ENCODE measurements at regions not wholly inside any gene's neighbourhood (a gene's known extent, or its start where the extent isn't known, plus 50 kb on each side); places are given as distances from the start of the nearest gene placed in this dataset.
"Not testable (repeated sequence)": the region's sequence is repeated elsewhere in the genome, so short reads cannot be mapped to it uniquely, and the experiment has no call there.

GRCh38 chr14:38718519-38718918, 384.5 kb downstream of the SEC23A start:
- peaks cover 3% of the 10 kb centered on the region for H3K4me1 Mint-ChIP-seq
- ATAC-seq (ENCODE audit: low read depth) (no peak), DNase-seq (ENCODE audit: low spot score in 2 of 2) (no peak)
- no peak overlapping the region for H3K27ac Mint-ChIP-seq
- no peaks in the 10 kb centered on the region for H3K27me3 Mint-ChIP-seq
- H3K9me3 Mint-ChIP-seq, result no peaks in the 10 kb centered on the region
- no peak overlapping the region for H3K4me3 Mint-ChIP-seq
- no peaks in the 10 kb centered on the region for H3K36me3 Mint-ChIP-seq

GRCh38 chr14:38716926-38717325, 386.1 kb downstream of the SEC23A start:
- Mint-ChIP-seq H3K4me3 (no peak overlapping the region), H3K36me3 (no peaks in the 10 kb centered on the region), H3K27me3 (peaks cover 2% of the 10 kb centered on the region), H3K27ac (no peak overlapping the region), H3K9me3 (no peaks in the 10 kb centered on the region), H3K4me1 (peaks cover 3% of the 10 kb centered on the region)
- DNase-seq (ENCODE audit: low spot score in 2 of 2), result no peak
- ATAC-seq (ENCODE audit: low read depth), result peak; percentile 53

- Mint-ChIP-seq H3K27me3 (peaks cover 2% of the 10 kb centered on the region), H3K36me3 (no peaks in the 10 kb centered on the region), H3K4me1 (no peaks in the 10 kb centered on the region), H3K4me3 (no peak overlapping the region), H3K9me3 (no peaks in the 10 kb centered on the region), H3K27ac (no peak overlapping the region)
- ATAC-seq (ENCODE audit: low read depth) (no peak), DNase-seq (ENCODE audit: low spot score in 2 of 2) (no peak)
Observed at GRCh38 chr14:38710881-38711280, 392.2 kb downstream of the SEC23A start.

- H3K36me3 Mint-ChIP-seq, result no peaks in the 10 kb centered on the region
- H3K27ac Mint-ChIP-seq, result no peak overlapping the region
- no peaks in the 10 kb centered on the region for H3K9me3 Mint-ChIP-seq
- ATAC-seq (ENCODE audit: low read depth) (no peak), DNase-seq (ENCODE audit: low spot score in 2 of 2) (no peak)
- H3K27me3 Mint-ChIP-seq, result peaks cover 2% of the 10 kb centered on the region
- H3K4me1 Mint-ChIP-seq, result no peaks in the 10 kb centered on the region
- no peak overlapping the region for H3K4me3 Mint-ChIP-seq
Observed at GRCh38 chr14:38710196-38710595, 392.8 kb downstream of the SEC23A start.

GRCh38 chr14:38705220-38705619, 397.8 kb downstream of the SEC23A start:
- no peak overlapping the region for H3K27ac Mint-ChIP-seq
- H3K4me3 Mint-ChIP-seq, result no peak overlapping the region
- no peak for DNase-seq (ENCODE audit: low spot score in 2 of 2)
- H3K27me3 Mint-ChIP-seq, result no peaks in the 10 kb centered on the region
- ATAC-seq (ENCODE audit: low read depth), result no peak
- H3K9me3 Mint-ChIP-seq, result peaks cover 2% of the 10 kb centered on the region
- no peaks in the 10 kb centered on the region for H3K36me3 Mint-ChIP-seq
- H3K4me1 Mint-ChIP-seq, result no peaks in the 10 kb centered on the region

- Mint-ChIP-seq H3K36me3 (no peaks in the 10 kb centered on the region), H3K27me3 (no peaks in the 10 kb centered on the region), H3K27ac (no peak overlapping the region), H3K9me3 (peaks cover 2% of the 10 kb centered on the region), H3K4me1 (no peaks in the 10 kb centered on the region), H3K4me3 (no peak overlapping the region)
- no peak for DNase-seq (ENCODE audit: low spot score in 2 of 2)
- no peak for ATAC-seq (ENCODE audit: low read depth)
Observed at GRCh38 chr14:38704220-38704619, 398.8 kb downstream of the SEC23A start.

GRCh38 chr14:38696925-38697324, 406.1 kb downstream of the SEC23A start:
- Mint-ChIP-seq H3K27me3 (no peaks in the 10 kb centered on the region), H3K9me3 (peaks cover 6% of the 10 kb centered on the region), H3K4me3 (no peak overlapping the region), H3K36me3 (no peaks in the 10 kb centered on the region), H3K4me1 (no peaks in the 10 kb centered on the region), H3K27ac (no peak overlapping the region)
- DNase-seq (ENCODE audit: low spot score in 2 of 2) (no peak), ATAC-seq (ENCODE audit: low read depth) (no peak)

- no peak overlapping the region for H3K4me3 Mint-ChIP-seq
- ATAC-seq (ENCODE audit: low read depth), result no peak
Observed at GRCh38 chr14:38693423-38693822, 409.6 kb downstream of the SEC23A start.

GRCh38 chr14:38669027-38669426, 413.1 kb upstream of the CLEC14A start:
- Mint-ChIP-seq H3K27ac (no peak overlapping the region), H3K4me1 (no peaks in the 10 kb centered on the region), H3K36me3 (no peaks in the 10 kb centered on the region), H3K27me3 (no peaks in the 10 kb centered on the region), H3K4me3 (no peak overlapping the region), H3K9me3 (peaks cover 7% of the 10 kb centered on the region)
- ATAC-seq (ENCODE audit: low read depth), result no peak
- no peak for DNase-seq (ENCODE audit: low spot score in 2 of 2)

More at GRCh38 chr14:38693423-38693822, 409.6 kb downstream of the SEC23A start:
- H3K9me3 Mint-ChIP-seq, result peaks cover 3% of the 10 kb centered on the region
- DNase-seq (ENCODE audit: low spot score in 2 of 2), result no peak
- no peaks in the 10 kb centered on the region for H3K36me3 Mint-ChIP-seq
- no peaks in the 10 kb centered on the region for H3K4me1 Mint-ChIP-seq
- no peaks in the 10 kb centered on the region for H3K27me3 Mint-ChIP-seq
- no peak overlapping the region for H3K27ac Mint-ChIP-seq

GRCh38 chr14:38663382-38663781, 407.5 kb upstream of the CLEC14A start:
- DNase-seq (ENCODE audit: low spot score in 2 of 2) (no peak), ATAC-seq (ENCODE audit: low read depth) (no peak)
- Mint-ChIP-seq H3K4me3 (no peak overlapping the region), H3K36me3 (no peaks in the 10 kb centered on the region), H3K27ac (no peak overlapping the region), H3K27me3 (no peaks in the 10 kb centered on the region), H3K9me3 (no peaks in the 10 kb centered on the region), H3K4me1 (no peaks in the 10 kb centered on the region)

- Mint-ChIP-seq H3K4me3 (no peak overlapping the region), H3K27ac (no peak overlapping the region), H3K4me1 (no peaks in the 10 kb centered on the region), H3K9me3 (no peaks in the 10 kb centered on the region), H3K36me3 (no peaks in the 10 kb centered on the region), H3K27me3 (no peaks in the 10 kb centered on the region)
- DNase-seq (ENCODE audit: low spot score in 2 of 2) (no peak), ATAC-seq (ENCODE audit: low read depth) (no peak)
Observed at GRCh38 chr14:38662781-38663180, 406.9 kb upstream of the CLEC14A start.

GRCh38 chr14:38646391-38646790, 390.5 kb upstream of the CLEC14A start:
- Mint-ChIP-seq H3K4me1 (no peaks in the 10 kb centered on the region), H3K9me3 (peaks cover 3% of the 10 kb centered on the region), H3K27me3 (no peaks in the 10 kb centered on the region), H3K27ac (no peak overlapping the region), H3K4me3 (no peak overlapping the region), H3K36me3 (no peaks in the 10 kb centered on the region)
- DNase-seq (ENCODE audit: low spot score in 2 of 2), result no peak
- ATAC-seq (ENCODE audit: low read depth), result no peak

GRCh38 chr14:38634913-38635312, 379.0 kb upstream of the CLEC14A start:
- H3K9me3 Mint-ChIP-seq; H3K27ac Mint-ChIP-seq; ATAC-seq (ENCODE audit: low read depth); H3K4me3 Mint-ChIP-seq; H3K36me3 Mint-ChIP-seq; H3K4me1 Mint-ChIP-seq; DNase-seq (ENCODE audit: low spot score in 2 of 2); H3K27me3 Mint-ChIP-seq: not testable (repeated sequence)

GRCh38 chr14:38629412-38629811, 373.5 kb upstream of the CLEC14A start:
- H3K9me3 Mint-ChIP-seq, result peaks cover 8% of the 10 kb centered on the region
- H3K4me1 Mint-ChIP-seq, result no peaks in the 10 kb centered on the region
- no peak for DNase-seq (ENCODE audit: low spot score in 2 of 2)

GRCh38 chr14:38627163-38627562, 371.3 kb upstream of the CLEC14A start:
- ATAC-seq (ENCODE audit: low read depth) (no peak), DNase-seq (ENCODE audit: low spot score in 2 of 2) (no peak)
- H3K36me3 Mint-ChIP-seq, result no peaks in the 10 kb centered on the region
- H3K4me3 Mint-ChIP-seq, result no peak overlapping the region
- no peaks in the 10 kb centered on the region for H3K4me1 Mint-ChIP-seq
- no peaks in the 10 kb centered on the region for H3K27me3 Mint-ChIP-seq
- H3K27ac Mint-ChIP-seq, result no peak overlapping the region
- H3K9me3 Mint-ChIP-seq, result peaks cover 4% of the 10 kb centered on the region

More at GRCh38 chr14:38629412-38629811, 373.5 kb upstream of the CLEC14A start:
- no peak for ATAC-seq (ENCODE audit: low read depth)
- Mint-ChIP-seq H3K27ac (no peak overlapping the region), H3K36me3 (no peaks in the 10 kb centered on the region), H3K27me3 (no peaks in the 10 kb centered on the region), H3K4me3 (no peak overlapping the region)
